ENCODE measurements at regions not wholly inside any gene's neighbourhood (a gene's known extent, or its start where the extent isn't known, plus 50 kb on each side); places are given as distances from the start of the nearest gene placed in this dataset.

- H3K4me1 ChIP-seq (ENCODE audit: low read length): no peaks in the 10 kb centered on the region
- TF ChIP-seq EZH2 (optimal IDR thresholded peaks at IDR 0.05; ENCODE audit: low read depth, low read length) (no peak), EZH2phosphoT487 (IDR thresholded peaks at IDR 0.05; ENCODE audit: low read length) (no peak), CTCF (IDR thresholded peaks at IDR 0.05; ENCODE audit: low read length) (no peak)
- no peak overlapping the region for H3K27ac ChIP-seq (ENCODE audit: low read length)
- H3F3A ChIP-seq (ENCODE audit: insufficient read depth, low read length): no peaks in the 10 kb centered on the region
- H2AFZ ChIP-seq (ENCODE audit: low read length): no peak overlapping the region
- H3K4me2 ChIP-seq (ENCODE audit: low read depth, low read length): no peak overlapping the region
- H3K79me2 ChIP-seq (ENCODE audit: low read length): no peaks in the 10 kb centered on the region
- no peak overlapping the region for H3K9ac ChIP-seq (ENCODE audit: low read length)
- H3K36me3 ChIP-seq (replicated peaks; ENCODE audit: insufficient read depth, low read length): no peaks in the 10 kb centered on the region
- H3K27me3 ChIP-seq (replicated peaks; ENCODE audit: insufficient read depth, low read length): no peaks in the 10 kb centered on the region
- no peaks in the 10 kb centered on the region for H4K20me1 ChIP-seq (ENCODE audit: insufficient read depth, low read length)
- H3K9me3 ChIP-seq (replicated peaks; ENCODE audit: insufficient read depth, low read length): no peaks in the 10 kb centered on the region
- no peaks in the 10 kb centered on the region for H3K9me2 ChIP-seq (replicated peaks; ENCODE audit: insufficient read depth, low read length)
- DNase-seq: no peak
- H3K4me3 ChIP-seq (ENCODE audit: low read length): no peak overlapping the region
Measured at GRCh38 chr1:104593413-104594187, 843.9 kb downstream of the AMY1C start.

- Histone ChIP-seq H3K36me3 (replicated peaks; ENCODE audit: insufficient read depth, low read length) (no peaks in the 10 kb centered on the region), H3K9ac (ENCODE audit: low read length) (no peak overlapping the region), H3K9me2 (replicated peaks; ENCODE audit: insufficient read depth, low read length) (no peaks in the 10 kb centered on the region), H3K4me1 (ENCODE audit: low read length) (no peaks in the 10 kb centered on the region), H3F3A (ENCODE audit: insufficient read depth, low read length) (no peaks in the 10 kb centered on the region), H3K9me3 (replicated peaks; ENCODE audit: insufficient read depth, low read length) (no peaks in the 10 kb centered on the region), H3K79me2 (ENCODE audit: low read length) (no peaks in the 10 kb centered on the region), H4K20me1 (ENCODE audit: insufficient read depth, low read length) (no peaks in the 10 kb centered on the region), H2AFZ (ENCODE audit: low read length) (no peak overlapping the region), H3K4me3 (ENCODE audit: low read length) (no peak overlapping the region), H3K27ac (ENCODE audit: low read length) (no peak overlapping the region), H3K27me3 (replicated peaks; ENCODE audit: insufficient read depth, low read length) (no peaks in the 10 kb centered on the region), H3K4me2 (ENCODE audit: low read depth, low read length) (no peak overlapping the region)
- TF ChIP-seq CTCF (IDR thresholded peaks at IDR 0.05; ENCODE audit: low read length) (no peak), EZH2 (optimal IDR thresholded peaks at IDR 0.05; ENCODE audit: low read depth, low read length) (no peak), EZH2phosphoT487 (IDR thresholded peaks at IDR 0.05; ENCODE audit: low read length) (no peak)
- DNase-seq: no peak
Measured at GRCh38 chr1:104617474-104617873, 867.8 kb downstream of the AMY1C start.

- no peak overlapping the region for H3K4me2 ChIP-seq (ENCODE audit: low read depth, low read length)
- no peaks in the 10 kb centered on the region for H3F3A ChIP-seq (ENCODE audit: insufficient read depth, low read length)
- no peaks in the 10 kb centered on the region for H3K9me3 ChIP-seq (replicated peaks; ENCODE audit: insufficient read depth, low read length)
- no peaks in the 10 kb centered on the region for H3K27me3 ChIP-seq (replicated peaks; ENCODE audit: insufficient read depth, low read length)
- no peak overlapping the region for H3K4me3 ChIP-seq (ENCODE audit: low read length)
- H3K9me2 ChIP-seq (replicated peaks; ENCODE audit: insufficient read depth, low read length): no peaks in the 10 kb centered on the region
- H3K79me2 ChIP-seq (ENCODE audit: low read length): no peaks in the 10 kb centered on the region
- no peak overlapping the region for H3K27ac ChIP-seq (ENCODE audit: low read length)
- no peak for DNase-seq
- H2AFZ ChIP-seq (ENCODE audit: low read length): no peak overlapping the region
- H3K9ac ChIP-seq (ENCODE audit: low read length): no peak overlapping the region
- no peak for TF ChIP-seq EZH2 (optimal IDR thresholded peaks at IDR 0.05; ENCODE audit: low read depth, low read length)
- no peak for TF ChIP-seq EZH2phosphoT487 (IDR thresholded peaks at IDR 0.05; ENCODE audit: low read length)
- no peak for TF ChIP-seq CTCF (IDR thresholded peaks at IDR 0.05; ENCODE audit: low read length)
- H3K36me3 ChIP-seq (replicated peaks; ENCODE audit: insufficient read depth, low read length): no peaks in the 10 kb centered on the region
- no peaks in the 10 kb centered on the region for H3K4me1 ChIP-seq (ENCODE audit: low read length)
- no peaks in the 10 kb centered on the region for H4K20me1 ChIP-seq (ENCODE audit: insufficient read depth, low read length)
Measured at GRCh38 chr1:104621221-104621620, 871.5 kb downstream of the AMY1C start.

Measured in MM.1S (cell line).